ENCODE measurements at regions not wholly inside any gene's neighbourhood (a gene's known extent, or its start where the extent isn't known, plus 50 kb on each side); places are given as distances from the start of the nearest gene placed in this dataset.

DNA sequence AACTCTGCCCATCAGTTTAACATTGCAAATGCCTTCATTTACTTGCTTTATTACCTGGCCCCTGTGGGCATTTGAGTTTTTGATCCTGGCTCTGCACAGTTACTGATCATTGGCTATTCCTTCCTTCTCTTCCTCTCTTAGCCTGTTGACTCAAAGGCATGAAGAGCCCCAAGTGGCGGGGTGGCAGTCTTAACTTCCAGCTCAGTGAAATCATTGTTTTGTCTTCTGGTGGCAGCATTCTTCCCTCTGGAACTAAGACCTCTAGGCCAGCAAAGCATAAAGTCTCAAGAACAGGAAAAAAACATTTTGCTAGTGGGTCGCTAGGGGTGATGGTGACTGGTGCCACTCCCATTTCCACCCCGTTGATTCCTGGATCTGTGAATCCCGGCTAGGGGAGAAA is 52.3 kb upstream of the MRTFB start:
- TF ChIP-seq, protein P1, sequence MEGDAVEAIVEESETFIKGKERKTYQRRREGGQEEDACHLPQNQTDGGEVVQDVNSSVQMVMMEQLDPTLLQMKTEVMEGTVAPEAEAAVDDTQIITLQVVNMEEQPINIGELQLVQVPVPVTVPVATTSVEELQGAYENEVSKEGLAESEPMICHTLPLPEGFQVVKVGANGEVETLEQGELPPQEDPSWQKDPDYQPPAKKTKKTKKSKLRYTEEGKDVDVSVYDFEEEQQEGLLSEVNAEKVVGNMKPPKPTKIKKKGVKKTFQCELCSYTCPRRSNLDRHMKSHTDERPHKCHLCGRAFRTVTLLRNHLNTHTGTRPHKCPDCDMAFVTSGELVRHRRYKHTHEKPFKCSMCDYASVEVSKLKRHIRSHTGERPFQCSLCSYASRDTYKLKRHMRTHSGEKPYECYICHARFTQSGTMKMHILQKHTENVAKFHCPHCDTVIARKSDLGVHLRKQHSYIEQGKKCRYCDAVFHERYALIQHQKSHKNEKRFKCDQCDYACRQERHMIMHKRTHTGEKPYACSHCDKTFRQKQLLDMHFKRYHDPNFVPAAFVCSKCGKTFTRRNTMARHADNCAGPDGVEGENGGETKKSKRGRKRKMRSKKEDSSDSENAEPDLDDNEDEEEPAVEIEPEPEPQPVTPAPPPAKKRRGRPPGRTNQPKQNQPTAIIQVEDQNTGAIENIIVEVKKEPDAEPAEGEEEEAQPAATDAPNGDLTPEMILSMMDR (IDR thresholded peaks at IDR 0.05), result no peak
- no peak for TF ChIP-seq POLR2A (IDR thresholded peaks at IDR 0.05)
- no peak for TF ChIP-seq POLR2AphosphoS5 (IDR thresholded peaks at IDR 0.05)

Data from gastroesophageal sphincter (tissue), 3 donors.